HFF-Myc (cell line): ENCODE measurements at regions not wholly inside any gene's neighbourhood (a gene's known extent, or its start where the extent isn't known, plus 50 kb on each side); places are given as distances from the start of the nearest gene placed in this dataset.
"Not testable (repeated sequence)": the region's sequence is repeated elsewhere in the genome, so short reads cannot be mapped to it uniquely, and the experiment has no call there.

ENCODE experiments used
- DNase-seq: peaks from one replicate; pipeline ENCODE4 v3.0.0-alpha.2; 2011; ENCODE audit warnings: low read depth; ENCODE audit errors: extremely low read depth
- H3K4me3 ChIP-seq: replicated peaks from 2 replicates; pipeline ENCODE4 v1.5.1; 2011; ENCODE audit warnings: low read depth, mild to moderate bottlenecking, control low read depth, low read length
- TF ChIP-seq, protein P1 (sequence below): IDR thresholded peaks from 2 replicates; pipeline ENCODE4 v1.5.1; 2012; ENCODE audit warnings: mild to moderate bottlenecking, low read depth, low read length, control low read depth; ENCODE audit errors: missing control alignments

DNA sequence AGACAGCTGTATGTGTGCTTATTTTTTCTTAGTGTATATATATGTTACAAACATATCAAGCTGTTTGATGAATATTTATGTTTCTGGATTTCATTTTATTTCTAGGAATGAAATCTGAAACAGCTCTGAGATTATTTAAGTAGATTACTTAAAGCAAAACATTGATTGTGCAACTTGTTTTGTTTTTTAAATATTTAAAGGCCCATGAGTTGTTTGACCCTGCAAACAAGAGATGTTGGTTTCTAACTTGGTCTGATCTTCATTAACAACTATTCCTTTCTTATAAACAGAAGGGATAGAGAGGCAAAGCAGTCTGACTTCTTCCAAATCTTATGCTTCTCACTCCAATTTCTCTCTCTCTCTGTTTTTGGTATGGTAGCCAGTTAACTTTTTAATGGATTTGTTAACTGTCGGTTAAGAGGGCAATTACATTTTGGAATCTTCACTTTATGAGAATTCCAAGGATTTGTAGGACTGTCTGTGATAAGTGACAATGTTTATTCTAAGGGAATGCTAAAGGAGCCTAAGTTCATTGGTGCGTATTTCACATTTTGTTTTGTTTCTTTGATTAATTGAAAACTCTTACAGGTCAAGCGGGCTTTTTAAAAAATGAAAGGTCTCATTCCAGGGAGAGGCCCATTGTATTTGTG lies 102.6 kb upstream of the HMGA2 start:
- no peak for DNase-seq

DNA sequence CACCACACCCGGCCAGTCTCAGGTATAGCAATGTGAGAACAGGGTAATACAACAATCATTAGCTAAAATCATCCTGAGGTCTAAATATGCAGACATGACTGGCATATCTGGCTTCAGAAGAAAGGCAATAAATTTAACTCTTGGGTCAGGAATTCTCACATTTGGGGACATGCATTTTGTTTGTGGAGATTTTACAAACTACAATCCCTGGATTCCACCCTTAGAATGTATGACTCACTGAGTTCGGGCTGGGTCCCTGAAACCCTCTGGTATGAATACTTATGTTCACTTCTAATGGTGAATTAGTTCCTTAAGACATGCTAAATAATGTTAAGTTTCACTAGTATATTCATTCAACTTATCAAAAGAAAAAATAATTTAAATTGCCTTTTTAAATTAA lies 98.9 kb upstream of the HMGA2 start:
- no peak for DNase-seq
- TF ChIP-seq, protein P1, sequence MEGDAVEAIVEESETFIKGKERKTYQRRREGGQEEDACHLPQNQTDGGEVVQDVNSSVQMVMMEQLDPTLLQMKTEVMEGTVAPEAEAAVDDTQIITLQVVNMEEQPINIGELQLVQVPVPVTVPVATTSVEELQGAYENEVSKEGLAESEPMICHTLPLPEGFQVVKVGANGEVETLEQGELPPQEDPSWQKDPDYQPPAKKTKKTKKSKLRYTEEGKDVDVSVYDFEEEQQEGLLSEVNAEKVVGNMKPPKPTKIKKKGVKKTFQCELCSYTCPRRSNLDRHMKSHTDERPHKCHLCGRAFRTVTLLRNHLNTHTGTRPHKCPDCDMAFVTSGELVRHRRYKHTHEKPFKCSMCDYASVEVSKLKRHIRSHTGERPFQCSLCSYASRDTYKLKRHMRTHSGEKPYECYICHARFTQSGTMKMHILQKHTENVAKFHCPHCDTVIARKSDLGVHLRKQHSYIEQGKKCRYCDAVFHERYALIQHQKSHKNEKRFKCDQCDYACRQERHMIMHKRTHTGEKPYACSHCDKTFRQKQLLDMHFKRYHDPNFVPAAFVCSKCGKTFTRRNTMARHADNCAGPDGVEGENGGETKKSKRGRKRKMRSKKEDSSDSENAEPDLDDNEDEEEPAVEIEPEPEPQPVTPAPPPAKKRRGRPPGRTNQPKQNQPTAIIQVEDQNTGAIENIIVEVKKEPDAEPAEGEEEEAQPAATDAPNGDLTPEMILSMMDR: no peak

More for the DNA sequence above, 102.6 kb upstream of the HMGA2 start:
- H3K4me3 ChIP-seq: no peak overlapping the region
- TF ChIP-seq, protein P1: no peak

GRCh38 chr12:65728455-65728847 lies 95.8 kb upstream of the HMGA2 start:
- no peak for DNase-seq
- peak overlapping the region; percentile 54 for H3K4me3 ChIP-seq
- TF ChIP-seq, protein P1: no peak

More for the DNA sequence above, 98.9 kb upstream of the HMGA2 start:
- H3K4me3 ChIP-seq: no peak overlapping the region

DNA sequence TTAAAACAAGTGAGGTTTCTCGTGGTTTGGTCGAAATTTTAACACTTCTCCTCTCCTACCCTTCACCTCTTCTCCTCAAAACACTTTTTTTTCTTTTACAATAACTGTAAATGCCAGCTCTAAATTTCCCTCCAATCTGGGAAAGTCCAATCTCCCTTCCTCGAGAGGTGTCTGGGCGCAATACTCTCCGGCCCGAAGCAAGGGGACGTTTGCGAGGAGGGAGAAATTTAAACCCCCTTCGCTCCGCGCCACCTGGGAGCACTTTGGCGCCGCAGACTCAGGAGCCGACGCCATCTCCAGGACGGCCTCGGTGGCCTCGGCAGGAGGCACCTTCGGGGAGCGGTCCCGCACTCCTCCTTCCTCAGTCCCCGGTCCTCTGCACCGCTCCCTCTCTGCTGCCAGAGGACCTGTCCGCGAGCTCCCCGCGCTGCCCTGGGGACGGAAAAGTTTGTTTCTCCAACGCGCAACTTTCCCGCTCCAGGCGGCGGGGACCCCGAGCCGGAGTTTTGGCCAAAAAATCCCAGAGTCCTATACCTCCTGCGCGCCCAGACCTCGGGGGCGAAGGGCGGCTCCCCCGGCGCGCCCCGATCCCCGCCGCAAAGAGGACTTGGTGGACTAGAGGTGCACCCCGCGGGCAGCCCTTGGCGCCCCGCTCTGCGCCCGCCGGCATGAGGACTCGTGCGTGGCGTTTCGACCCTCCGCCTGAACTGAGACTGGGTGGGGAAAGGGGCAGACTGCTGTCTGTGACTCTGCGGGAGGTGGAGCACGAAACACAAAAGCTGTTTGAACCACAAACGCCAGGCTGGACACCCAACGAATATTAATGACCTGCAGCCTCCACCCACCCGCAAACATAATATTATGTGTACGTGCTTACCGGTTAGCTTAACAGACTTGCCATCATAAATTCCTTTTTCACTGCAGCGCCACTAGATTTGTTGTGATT lies 95.2 kb upstream of the HMGA2 start:
- DNase-seq: no peak
- H3K4me3 ChIP-seq: peak overlapping the region; percentile 54

DNA sequence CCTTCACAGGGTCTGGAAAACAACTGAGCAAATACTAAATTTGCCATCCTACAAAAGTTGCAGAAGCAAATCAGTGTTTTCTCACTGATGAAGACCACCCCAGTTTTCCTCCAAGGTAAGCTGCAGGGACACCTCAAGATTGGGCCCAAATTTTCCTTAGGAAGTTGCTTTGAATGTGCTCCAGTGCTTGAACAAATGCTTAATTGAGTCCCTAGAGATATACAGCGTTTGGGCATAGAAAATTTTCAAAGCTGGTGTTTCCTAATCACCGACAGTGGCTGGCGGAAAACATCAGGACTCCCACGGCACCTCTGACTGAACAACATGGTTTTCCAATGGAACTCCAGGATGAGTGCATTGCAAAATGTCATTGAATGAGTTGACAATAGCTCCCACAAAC lies 92.5 kb upstream of the HMGA2 start:
- TF ChIP-seq, protein P1: no peak
- H3K4me3 ChIP-seq: no peak overlapping the region
- no peak for DNase-seq

More for the DNA sequence above, 95.2 kb upstream of the HMGA2 start:
- TF ChIP-seq, protein P1: no peak

DNA sequence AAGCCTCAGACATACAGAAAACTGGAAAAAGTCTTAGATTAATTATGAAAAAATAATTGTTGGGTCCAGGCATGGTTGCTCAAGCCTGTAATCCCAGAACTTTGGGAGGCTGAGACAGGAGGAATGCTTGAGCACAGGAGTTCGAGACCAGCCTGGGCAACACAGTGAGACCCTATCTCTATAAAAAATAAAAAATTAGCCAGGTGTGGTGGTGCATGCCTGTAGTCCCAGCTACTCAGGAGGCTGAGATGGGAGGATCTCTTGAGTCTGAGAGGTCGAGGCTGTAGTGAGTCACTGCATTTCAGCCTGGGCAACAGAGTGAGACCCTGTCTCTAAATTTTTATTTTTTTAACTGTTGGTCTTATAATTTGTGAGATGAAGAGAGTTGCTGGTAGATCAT lies 90.6 kb upstream of the HMGA2 start:
- not testable (repeated sequence) for DNase-seq, H3K4me3 ChIP-seq

DNA sequence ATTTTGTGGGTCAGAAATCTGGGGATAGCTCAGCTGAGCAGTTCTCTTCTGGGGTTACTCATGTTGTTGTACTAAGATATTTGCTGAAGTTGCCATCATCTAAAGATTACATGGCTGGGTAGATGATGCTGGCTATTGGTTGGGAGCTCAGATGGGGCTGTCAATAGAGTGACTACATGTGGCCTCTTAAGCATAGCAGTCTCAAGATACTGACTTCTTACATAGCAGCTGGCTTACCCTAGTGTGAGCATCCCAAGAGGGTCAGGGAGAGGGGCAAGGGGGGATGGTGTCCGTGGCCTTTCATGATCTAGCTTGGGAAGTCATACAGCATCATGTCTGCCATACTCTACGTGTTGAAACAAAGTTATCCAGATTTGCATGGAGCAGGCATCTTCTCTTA lies 90.1 kb upstream of the HMGA2 start:
- TF ChIP-seq, protein P1: no peak
- H3K4me3 ChIP-seq: no peak overlapping the region
- no peak for DNase-seq
